HG03025 (cell line): ENCODE measurements at regions not wholly inside any gene's neighbourhood (a gene's known extent, or its start where the extent isn't known, plus 50 kb on each side); places are given as distances from the start of the nearest gene placed in this dataset.
A peak's percentile ranks its signal among the peaks of the same experiment; 100 is the strongest.

Experiments used
- ATAC-seq: cut with Tn5 transposase; IDR thresholded peaks from one replicate; pipeline ENCODE4 v1.9.1; 2021; ENCODE audit warnings: mild to moderate bottlenecking, moderate library complexity; ENCODE audit not compliant: unreplicated experiment, low FRiP score

DNA sequence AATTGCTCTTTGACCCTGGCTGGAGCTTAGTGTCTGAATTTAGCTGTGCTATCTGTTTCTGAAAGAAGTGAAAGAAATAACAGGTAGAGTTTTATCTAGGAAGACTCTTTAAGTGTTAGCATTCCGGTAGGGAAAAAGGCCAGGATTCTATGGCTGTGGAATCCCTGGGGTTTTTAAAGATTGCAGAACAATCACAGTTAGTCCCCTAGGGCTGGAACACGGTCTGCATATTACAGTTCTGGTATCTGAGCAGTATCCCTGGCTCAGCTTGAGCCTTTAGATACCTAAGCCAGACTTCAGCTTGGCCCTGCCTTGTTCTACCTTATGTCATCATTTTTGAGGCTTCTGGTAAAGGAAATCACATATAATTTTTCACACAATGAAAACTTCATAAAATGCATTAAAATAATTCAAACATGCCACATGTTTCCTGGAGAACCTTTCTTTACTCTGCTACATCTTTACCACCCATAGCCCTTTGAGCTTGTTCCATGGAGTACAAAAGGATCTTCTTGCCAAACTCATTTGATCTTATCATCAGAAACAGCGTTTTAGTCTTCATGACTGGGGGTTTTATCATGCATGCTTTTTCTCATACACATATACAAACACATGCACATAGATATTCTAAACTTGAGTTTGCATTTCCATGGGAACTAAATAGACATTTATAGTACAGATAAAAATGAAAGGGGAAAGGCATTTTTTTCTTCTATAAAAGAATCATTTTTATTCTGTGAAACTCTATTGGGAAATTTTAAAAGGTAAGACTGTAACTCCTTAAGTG lies 410.8 kb downstream of the CETN3 start:
- ATAC-seq, result no peak

DNA sequence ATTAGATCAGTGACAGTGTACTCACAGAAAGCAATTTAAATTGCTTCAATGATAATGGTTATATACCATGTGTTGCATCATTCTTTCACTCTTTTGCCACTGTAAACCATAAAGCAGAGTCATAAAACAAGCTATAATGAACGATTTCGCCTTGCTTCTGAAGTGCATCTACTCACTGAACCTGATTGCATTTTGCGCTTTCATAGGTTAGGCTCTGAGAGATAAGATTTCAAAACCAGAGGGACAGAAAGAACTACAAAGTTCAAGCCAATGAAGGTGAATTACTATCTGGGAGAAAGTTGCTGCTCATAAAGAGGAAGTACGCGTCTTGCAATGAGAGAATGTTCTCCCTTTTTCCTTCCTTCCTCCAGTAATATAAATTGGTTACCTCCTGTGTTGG lies 412.7 kb downstream of the CETN3 start:
- no peak for ATAC-seq

DNA sequence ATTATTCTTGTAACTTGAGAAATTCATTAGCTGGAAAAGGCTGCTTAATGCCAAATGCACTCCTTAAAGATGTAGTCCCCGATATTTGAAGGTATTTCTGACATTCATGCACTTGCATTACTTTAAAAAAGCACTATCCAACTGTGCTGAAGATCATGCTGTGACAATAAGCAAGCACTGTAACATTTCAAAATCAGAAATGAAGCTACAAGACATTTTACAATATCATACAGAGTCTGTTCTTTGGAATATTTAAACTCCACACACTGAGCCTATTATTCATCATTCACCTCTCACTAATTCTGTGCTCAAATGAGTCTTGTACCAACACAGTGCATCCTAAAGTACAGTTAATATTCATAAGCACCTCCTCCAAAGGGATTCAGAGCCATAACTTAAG lies 413.2 kb downstream of the CETN3 start:
- no peak for ATAC-seq

DNA sequence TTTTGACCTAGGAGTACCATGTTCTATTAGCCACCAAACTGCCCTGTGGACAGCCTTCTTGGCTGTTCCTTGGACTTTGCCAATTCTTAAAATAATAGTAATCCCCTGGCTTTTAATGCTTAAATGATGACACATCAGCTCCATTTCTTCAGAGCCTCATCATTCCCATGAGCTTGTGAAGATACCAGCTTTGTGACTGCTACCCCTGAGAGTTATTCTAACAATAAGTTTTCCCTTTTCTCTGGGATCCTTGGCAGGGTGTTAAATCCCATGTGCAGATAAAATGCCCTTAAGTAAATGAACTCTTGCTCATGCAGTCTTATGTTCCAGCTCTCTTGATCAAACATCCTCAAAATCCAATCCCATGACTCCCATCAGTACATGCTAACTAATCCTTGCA lies 415.3 kb downstream of the CETN3 start:
- ATAC-seq, result no peak

DNA sequence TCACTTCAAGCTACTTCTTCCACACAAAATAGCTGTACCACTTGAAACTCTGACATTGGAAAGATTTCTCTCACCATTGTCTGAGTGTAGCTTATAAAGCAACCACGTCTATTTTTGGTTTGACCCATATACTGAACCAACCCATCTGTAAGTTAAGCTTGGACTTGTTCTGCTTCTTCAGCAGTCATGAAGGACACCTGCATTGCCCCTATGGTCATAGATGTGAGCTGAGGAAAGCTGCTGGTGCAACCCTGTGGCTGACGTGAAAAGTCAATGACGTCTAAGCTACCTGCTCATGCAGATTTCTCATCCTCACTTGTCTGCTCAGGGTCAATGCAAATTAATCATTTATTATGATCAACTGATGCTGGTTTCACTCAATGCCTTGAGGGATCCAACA lies 417.4 kb downstream of the CETN3 start:
- ATAC-seq, result no peak

DNA sequence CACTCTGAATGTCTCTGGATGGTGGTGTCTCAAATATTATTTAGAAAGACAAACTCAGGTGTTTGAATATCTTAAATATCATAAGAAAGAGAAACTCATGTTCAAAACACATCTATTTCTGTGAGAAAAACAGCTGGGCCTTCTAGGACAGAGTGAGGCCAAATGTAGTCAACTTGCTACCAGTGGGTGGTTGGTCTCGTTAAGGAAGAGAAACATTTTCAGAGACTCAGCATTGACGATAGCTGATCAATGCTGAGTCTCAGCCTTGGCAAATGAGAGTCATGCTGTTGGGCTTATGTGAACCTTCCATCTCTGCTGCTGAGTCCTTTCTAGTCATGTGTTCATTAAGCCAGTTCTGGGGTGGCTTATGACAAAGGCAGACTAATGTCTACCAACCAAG lies 418.0 kb downstream of the CETN3 start:
- ATAC-seq, result peak; percentile 87

DNA sequence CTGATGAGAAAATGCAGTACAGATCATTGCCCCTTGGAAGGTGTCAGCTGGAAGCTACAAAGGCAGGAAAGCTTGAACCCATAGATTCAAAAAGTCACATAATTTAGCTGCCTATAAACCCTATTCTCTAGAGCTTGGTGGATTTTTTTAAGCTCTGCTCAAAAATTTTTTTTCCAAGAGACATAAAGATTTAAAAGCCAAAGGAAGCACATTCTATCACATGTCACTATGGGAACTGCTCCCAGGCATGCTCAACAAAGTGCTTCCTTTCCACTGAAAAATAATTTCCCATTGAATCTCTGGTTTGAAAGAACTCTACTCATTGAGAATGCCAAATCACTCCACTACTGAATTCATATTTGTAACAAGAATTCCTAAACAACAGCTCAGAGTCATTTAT lies 419.8 kb downstream of the CETN3 start:
- ATAC-seq, result no peak

DNA sequence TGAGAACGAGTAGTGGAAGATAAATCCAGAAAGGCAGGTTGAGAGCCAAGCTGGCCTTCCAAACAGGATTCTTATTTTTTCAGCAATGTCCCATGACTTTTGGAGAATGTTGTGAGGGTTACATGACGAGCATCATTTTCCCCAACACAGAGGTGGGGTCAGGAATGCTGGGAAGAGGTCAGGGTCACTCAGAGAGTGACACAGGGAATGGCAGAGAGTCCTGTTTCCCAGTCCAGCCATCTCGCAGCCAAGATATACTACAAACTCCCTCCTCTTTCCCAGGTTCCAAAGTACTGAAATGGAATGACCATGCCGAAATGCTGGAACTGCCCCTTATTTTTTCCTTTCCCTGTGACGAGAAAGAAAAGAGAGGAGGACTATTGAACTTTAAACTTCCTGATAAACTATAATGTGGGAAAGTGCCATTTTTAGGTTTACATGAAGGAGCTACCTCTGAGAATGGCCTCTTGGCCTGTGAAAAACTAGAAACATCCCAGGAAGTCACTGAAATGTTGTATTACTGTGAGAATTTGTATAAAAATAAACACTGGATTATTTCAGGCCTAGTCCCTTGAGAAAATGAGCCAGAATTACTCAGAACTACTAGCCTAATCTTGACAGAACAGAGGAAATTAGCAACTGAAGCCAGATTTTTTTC lies 420.4 kb downstream of the CETN3 start:
- ATAC-seq, result no peak

DNA sequence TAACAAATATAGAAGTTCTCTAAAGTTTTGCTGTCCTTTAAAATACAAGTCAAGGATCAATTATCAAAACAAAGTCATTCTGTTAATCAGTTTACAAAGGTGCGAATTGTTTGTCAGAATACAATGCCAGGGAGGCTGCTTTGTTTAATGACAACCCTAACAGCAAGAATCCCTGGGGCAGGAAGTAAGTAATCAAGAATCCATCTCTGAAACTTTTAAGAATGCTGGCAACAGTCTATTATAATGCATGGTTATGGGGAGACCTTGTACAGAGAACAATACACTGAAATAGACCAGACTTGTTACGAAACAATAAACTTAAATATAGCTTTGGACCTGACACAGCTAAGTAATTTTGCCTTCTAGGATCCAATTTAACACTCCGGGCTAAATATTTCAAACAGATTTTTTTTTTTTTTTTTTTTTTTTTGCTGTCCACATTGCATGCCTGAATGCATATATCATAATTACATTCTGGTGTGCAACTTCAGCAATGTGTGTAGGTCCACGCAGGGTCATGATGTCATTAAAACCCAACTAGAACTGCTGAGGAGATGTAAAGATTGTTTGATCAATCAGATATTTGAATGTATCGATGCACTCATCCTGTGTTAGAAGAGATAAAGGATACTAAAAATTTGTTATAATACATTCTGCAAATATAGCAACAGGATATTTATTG lies 421.3 kb downstream of the CETN3 start:
- ATAC-seq, result no peak

DNA sequence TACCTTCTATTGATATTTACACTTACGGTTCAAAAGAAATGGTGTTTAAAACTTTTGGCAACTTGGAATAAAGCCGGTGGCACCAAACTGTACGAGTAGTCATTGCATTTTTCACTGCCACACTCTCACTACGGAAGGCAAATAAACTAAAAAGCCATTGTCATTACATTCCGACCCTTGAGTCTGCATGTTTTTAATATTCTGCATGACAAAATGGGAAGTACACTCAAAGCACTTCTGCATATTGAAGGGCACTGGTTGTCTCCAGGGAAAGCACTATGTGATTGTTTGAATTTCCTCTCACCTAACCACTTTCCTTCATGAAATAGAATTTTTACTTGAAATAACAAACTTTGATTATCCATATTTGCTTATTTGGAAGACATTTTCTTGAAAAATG lies 426.3 kb downstream of the CETN3 start:
- no peak for ATAC-seq

DNA sequence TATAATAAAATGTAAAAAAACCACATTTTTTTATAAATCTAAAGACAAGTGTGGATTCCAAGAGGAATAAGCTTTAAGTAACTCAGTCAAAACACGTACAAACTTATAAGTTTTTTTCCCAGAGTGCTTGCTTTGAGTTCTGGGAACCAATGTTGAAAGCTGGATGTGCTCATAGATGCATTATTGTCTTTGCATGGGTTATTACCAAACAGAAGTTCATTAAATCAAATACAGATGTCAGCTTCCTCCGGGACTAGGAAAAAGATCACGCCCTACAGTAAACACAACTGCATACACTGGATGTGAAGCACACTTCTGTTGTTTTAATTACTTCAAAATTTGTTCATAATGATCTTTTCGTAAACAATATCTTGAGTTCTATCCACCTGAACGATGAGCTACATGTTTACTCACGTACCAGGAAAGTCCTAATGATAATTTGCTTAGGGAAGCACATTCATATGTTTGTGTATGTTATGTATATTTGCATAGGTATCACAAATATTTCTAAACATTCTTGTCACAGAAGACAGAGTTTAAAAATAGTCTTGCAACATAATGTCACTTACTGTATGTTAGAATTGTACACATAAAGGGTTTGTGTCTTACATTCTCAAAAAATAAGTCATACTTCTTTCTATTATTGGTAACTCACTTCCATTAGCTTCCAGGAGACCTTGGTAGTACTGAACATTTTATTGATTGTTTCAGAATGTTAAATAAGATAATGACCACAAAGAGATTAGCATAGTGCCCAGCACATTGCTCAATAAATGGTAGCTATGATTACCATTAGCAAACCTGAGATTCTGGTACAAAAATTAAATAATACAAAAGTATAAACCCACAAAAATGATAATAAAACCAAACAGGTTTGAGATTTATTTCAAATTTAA lies 427.4 kb downstream of the CETN3 start:
- ATAC-seq, result no peak

DNA sequence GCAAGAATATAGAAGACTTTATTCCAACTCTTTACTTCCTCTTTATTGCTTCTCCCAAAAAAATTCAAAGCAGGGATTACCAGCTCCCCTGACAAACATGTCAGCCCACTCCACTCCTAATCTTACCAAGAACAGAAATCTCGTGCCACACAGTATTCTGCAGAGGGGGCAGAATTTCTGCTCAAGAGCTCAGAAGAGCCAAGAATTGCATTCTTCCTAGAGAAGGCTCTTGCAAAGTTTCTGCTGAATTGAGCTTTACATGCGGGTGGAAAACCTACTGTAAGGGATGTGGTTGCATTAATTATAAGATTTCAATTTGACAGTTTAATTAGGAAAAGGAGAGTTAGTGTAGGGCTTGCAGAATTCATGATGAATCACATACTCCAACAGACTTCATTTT lies 428.5 kb downstream of the CETN3 start:
- no peak for ATAC-seq

DNA sequence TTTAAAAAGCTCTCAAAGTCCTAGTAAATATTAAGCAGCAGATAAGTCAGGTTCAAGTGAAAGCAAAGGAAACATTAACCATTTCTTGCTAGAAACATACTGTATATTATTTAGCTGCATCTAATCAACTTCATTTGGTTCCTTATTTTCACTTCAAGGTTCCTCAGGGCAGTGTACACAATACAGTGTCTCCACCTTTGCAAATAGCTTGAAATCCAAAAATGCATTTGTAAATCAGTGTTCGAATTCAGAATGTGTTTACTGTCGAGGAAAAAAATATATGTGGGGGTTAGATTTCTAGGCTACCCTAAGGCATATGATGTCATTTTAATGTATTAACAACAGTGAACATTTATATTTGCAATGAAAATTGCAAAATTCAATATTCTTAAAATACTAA lies 436.0 kb downstream of the CETN3 start:
- no peak for ATAC-seq

DNA sequence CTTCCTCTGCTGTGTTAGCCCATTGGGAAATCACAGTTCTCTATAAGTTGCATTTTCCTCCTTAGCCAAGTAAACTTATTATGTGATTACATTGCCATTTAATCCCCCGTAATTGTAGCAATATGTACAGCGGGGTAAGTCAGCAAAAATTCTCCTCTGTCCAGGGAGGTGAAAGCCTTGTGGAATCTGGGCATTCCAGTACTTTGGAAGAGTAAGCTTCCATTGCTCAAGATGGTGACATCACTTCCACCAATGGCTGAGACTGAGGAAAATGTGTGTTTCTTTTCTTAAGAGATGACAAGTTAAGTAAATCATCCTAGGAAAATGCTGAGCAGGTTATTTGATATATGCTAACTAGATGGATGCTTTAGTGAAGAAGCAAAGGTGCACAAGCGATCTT lies 436.7 kb downstream of the CETN3 start:
- ATAC-seq, result no peak

DNA sequence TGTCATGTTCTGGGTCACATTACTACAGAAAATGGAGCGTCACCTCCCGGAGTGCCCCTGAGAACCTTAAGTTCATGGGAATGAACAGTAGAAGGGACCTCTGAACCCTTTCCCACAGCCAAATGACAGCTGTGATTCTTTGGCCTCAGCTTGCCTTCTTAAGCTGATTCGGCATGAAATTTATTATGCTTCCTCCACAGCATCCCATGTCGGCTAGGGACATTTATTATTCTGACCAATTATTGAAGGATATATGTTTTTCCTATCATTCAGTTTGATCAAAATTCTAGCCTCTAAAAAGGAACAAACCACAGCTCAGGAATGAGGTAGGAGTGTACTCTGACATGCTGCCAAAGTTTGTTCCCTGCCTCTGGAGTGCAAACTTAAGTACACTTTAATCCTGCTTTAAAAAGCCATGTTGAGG lies 440.6 kb downstream of the CETN3 start:
- no peak for ATAC-seq

DNA sequence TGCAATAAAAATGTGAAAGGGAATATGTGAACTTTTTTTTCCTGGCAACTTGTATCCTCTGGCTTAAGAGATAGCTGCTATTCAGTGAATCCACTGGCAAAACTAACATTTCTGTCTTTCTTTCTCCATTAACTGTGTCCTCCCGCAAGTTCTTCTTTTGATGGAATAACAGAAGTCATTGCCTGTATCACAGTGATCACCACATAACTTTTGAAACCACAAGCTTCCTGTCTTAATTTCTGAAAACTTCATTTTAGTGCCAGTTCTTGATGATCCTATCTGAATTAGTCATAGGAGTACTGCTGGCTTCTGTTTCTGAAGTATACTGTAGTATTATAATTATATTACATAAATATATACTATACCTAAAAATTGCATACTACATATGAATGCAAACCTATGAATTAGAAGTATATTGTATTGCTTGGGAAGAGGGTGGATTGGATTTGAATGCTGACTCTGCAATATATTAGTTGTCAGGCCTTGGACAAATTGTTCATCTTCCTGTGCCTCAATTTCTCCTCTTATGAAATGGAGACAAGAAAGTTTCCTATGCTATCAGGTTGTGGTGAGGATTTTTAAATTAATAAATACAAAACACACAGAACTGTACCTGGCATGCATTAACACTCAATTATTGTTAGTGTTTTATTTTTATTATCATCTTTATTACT lies 441.6 kb downstream of the CETN3 start:
- ATAC-seq, result no peak

DNA sequence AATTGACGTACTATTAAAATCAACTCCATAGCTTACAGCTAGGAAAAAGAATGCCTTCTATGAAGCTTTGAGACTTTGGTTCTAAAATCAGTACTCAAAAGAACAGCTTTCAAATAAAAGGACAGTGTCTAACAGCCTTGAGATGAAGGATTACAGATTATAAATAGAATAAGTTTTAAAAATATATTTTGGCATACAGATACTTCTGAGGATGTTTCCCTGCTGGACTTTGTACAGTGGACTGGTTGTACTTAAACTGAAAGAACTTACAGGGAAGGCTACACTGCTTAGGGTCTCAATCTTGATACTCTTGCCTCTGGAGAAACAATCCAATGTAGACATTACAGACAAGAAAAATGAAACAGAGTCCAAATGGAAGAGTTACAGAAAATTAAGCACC lies 452.7 kb downstream of the CETN3 start:
- ATAC-seq, result no peak

DNA sequence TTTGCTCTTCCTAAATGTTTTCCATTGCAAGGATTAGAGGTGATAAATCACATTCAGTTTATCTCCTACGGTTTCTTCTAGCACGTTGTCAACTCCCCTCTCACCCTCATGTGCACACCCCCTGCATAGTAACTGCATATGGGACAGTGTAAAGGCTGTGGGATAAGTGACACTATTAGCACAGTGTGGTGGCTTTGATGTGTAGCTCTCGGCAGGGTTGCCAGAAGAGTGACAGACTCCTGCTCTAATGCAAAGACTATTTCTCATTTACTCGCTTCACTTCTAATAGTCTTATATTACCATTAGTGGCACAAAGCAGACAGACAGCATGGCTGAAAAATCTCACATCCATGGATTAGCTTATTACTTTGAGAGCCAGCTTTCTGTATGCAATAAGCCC lies 454.6 kb downstream of the CETN3 start:
- ATAC-seq, result no peak

DNA sequence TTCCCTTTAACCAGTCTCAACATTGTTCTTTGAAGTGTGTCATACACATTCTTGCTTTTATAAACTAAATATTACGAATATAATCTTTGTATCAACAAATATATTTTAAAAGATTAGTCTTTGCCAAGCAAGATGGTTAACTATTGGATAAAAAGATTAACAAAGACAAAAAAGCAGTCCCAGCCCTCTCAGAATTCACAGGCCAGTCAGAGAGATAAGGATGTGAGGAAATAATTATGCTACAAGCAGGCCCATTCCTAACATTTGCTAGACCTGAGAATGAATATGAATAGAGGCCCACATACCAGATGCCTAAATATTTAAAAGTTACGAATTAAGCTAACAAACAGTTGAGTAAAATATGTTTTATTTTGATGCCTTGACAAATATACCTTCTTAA lies 457.7 kb downstream of the CETN3 start:
- ATAC-seq, result no peak

DNA sequence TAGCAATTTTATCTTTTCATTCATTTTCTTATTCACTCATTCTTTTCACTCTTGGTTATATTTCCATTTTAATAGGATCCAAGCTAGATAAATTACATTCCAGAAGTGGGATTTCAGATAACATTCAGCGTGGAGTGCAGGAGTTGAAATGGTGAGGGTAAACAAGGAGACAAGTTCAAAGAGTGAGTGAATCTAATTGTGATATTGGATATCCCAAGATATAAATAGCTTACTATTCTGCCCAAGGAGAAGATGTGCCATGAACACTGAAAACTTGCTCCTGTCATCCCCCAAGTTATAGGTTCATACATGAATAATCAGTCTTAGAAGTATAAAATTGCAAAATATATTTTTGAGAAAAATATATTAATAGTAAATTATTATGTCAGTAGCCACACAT lies 459.3 kb downstream of the CETN3 start:
- no peak for ATAC-seq
